Right atrium auricular region (tissue), 2 donors: ENCODE measurements at regions not wholly inside any gene's neighbourhood (a gene's known extent, or its start where the extent isn't known, plus 50 kb on each side); places are given as distances from the start of the nearest gene placed in this dataset.
"Not testable (repeated sequence)": the region's sequence is repeated elsewhere in the genome, so short reads cannot be mapped to it uniquely, and the experiment has no call there.

Source experiments
- DNase-seq: peaks from one replicate; pipeline ENCODE4 v3.0.0-alpha.2; 2019; ENCODE audit warnings: low spot score
- H3K27ac ChIP-seq, 2 donors: fragments of 200-600 bp; sonication (generic); 1 replicate in 1 of 2; 2 replicates in 1 of 2; pipeline ENCODE4 v1.5.1; 2016 to 2019
- H3K27me3 ChIP-seq, 2 donors: fragments of 200-600 bp; sonication (generic); one replicate each; pipeline versions ENCODE4 v1.5.1 to v1.6.0; 2017 to 2019
- H3K36me3 ChIP-seq: fragments of 200-600 bp; sonication (generic); one replicate; pipeline ENCODE4 v1.5.1; 2016
- H3K4me1 ChIP-seq, 2 donors: fragments of 200-600 bp; sonication (generic); one replicate each; pipeline versions ENCODE4 v1.5.1 to v1.6.0; 2017 to 2019
- H3K4me3 ChIP-seq, 2 donors: fragments of 200-600 bp; sonication (generic); 1 replicate in 1 of 2; 2 replicates in 1 of 2; pipeline ENCODE4 v1.5.1; 2017 to 2019; ENCODE audit warnings: mild to moderate bottlenecking in 1 of 2, moderate library complexity in 1 of 2
- H3K9me3 ChIP-seq, 2 donors: fragments of 200-600 bp; sonication (generic); one replicate each; pipeline ENCODE4 v1.5.1; 2019
- TF ChIP-seq, protein P1 (sequence below), 2 donors: fragments of 200-600 bp; sonication (generic); IDR thresholded peaks; one replicate each; pipeline ENCODE4 v1.5.1; 2019; ENCODE audit warnings: antibody characterized with exemption in 2 of 2

DNA sequence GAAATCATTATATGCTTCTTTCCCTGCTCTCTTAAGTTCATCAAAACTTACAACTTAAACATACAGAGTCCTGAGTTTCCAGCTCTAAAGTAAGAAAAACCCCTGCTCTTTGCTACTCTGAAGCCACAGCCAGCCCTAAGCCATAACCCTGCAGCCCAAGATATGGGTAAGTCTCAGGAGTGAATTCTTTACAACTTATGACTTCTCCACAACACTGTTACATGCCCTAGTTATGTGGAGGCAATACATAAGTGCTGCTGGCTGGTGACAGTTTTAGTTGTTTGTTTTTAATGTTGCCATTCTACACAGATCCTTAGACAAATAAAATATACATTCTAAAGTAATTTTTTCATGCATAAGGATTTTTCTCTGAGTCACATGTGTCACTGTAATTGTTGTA lies 100.2 kb downstream of the FBXO8 start:
- H3K4me1 ChIP-seq = no peaks in the 10 kb centered on the region
- no peak for DNase-seq
- no peaks in the 10 kb centered on the region for H3K27me3 ChIP-seq
- H3K4me3 ChIP-seq = no peak overlapping the region
- no peak overlapping the region for H3K27ac ChIP-seq
- no peaks in the 10 kb centered on the region for H3K36me3 ChIP-seq
- TF ChIP-seq, protein P1, sequence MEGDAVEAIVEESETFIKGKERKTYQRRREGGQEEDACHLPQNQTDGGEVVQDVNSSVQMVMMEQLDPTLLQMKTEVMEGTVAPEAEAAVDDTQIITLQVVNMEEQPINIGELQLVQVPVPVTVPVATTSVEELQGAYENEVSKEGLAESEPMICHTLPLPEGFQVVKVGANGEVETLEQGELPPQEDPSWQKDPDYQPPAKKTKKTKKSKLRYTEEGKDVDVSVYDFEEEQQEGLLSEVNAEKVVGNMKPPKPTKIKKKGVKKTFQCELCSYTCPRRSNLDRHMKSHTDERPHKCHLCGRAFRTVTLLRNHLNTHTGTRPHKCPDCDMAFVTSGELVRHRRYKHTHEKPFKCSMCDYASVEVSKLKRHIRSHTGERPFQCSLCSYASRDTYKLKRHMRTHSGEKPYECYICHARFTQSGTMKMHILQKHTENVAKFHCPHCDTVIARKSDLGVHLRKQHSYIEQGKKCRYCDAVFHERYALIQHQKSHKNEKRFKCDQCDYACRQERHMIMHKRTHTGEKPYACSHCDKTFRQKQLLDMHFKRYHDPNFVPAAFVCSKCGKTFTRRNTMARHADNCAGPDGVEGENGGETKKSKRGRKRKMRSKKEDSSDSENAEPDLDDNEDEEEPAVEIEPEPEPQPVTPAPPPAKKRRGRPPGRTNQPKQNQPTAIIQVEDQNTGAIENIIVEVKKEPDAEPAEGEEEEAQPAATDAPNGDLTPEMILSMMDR (IDR thresholded peaks at IDR 0.05) = no peak
- no peaks in the 10 kb centered on the region for H3K9me3 ChIP-seq

DNA sequence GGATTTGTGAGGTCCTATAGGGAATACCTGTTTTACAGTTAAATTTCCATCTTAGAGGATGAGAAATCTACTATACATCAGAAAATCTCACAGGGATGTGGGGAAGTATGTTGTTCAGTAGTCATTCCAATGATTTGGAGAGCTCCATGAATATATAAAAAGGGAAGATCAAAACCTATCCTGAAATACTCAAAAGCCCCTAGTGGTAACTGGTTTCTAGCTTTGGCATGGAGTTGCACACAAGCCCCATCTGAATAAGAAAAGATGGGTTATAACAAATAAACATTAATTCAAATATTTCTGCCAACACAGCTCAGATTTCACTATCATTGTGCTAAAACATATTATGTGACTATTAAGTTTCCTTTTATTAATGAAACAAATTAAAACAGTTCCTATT lies 101.6 kb downstream of the FBXO8 start:
- TF ChIP-seq, protein P1 (IDR thresholded peaks at IDR 0.05) = no peak

DNA sequence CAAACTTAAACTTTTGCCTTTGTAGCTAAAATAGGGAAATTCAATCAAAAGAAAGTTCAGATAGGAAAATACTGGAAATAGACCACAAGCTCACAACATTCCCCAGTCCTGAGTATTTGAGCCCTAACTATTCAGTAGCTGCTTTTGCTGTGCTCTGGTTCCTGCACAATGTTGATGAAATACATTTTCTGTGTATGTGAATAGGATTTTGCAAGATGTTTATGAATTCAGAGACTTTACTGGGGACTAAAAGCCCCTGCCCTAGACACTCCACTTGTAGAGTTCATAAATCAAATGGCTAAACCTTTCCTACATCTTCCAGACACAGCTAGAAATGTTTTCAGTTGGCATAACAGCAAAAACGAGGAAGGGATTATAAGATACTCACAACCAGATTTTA lies 105.9 kb downstream of the FBXO8 start:
- H3K9me3 ChIP-seq = no peaks in the 10 kb centered on the region

More for the DNA sequence above, 101.6 kb downstream of the FBXO8 start:
- Histone ChIP-seq H3K27me3 (no peaks in the 10 kb centered on the region), H3K4me1 (no peaks in the 10 kb centered on the region), H3K36me3 (no peaks in the 10 kb centered on the region), H3K4me3 (no peak overlapping the region), H3K27ac (no peak overlapping the region), H3K9me3 (no peaks in the 10 kb centered on the region)
- no peak for DNase-seq

DNA sequence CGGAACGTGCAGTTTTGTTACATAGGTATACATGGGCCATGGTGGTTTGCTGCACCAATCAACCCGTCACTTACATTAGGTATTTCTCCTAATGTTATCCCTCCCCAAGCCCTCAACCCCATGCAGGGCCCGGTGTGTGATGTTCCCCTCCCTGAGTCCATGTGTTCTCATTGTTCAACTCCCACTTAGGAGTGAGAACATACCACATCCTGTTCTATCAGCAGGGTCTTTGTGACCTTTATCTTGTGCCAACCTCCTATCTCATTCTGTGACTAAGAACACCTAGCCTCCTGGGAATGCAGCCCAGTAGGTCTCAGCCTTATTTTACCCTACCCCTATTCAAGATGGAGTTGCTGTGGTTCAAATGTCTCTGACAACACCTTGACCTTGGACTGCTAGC lies 107.6 kb downstream of the FBXO8 start:
- not testable (repeated sequence) for H3K4me3 ChIP-seq, H3K36me3 ChIP-seq, H3K27ac ChIP-seq, H3K9me3 ChIP-seq, H3K4me1 ChIP-seq, DNase-seq, H3K27me3 ChIP-seq

More for the DNA sequence above, 105.9 kb downstream of the FBXO8 start:
- DNase-seq = no peak
- TF ChIP-seq, protein P1 (IDR thresholded peaks at IDR 0.05) = no peak
- Histone ChIP-seq H3K27me3 (no peaks in the 10 kb centered on the region), H3K4me3 (no peak overlapping the region), H3K36me3 (no peaks in the 10 kb centered on the region), H3K27ac (no peak overlapping the region), H3K4me1 (no peaks in the 10 kb centered on the region)

DNA sequence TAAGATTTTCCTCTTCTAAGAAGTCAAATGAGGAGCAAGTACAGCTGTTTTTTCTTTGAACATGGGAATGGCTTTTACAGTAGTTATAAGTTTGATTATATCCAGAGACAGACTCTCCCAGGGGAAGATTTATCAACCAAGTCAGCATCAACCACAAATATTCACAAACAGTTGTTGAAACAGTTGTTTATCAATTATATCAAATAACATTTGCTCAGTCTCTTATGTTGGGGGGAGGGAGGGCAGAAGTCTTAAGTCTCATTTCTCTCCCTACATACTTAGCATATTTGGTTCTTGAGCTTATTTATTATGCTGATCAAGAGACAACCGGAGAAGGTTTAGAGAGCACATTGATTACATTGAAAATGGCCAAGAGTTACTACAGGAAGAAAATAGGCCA lies 110.1 kb downstream of the FBXO8 start:
- no peaks in the 10 kb centered on the region for H3K9me3 ChIP-seq
- no peak for DNase-seq
- H3K4me3 ChIP-seq = no peak overlapping the region
- H3K4me1 ChIP-seq = no peaks in the 10 kb centered on the region
- H3K36me3 ChIP-seq = no peaks in the 10 kb centered on the region
- H3K27ac ChIP-seq = no peak overlapping the region
- no peaks in the 10 kb centered on the region for H3K27me3 ChIP-seq
- TF ChIP-seq, protein P1 (IDR thresholded peaks at IDR 0.05) = no peak

DNA sequence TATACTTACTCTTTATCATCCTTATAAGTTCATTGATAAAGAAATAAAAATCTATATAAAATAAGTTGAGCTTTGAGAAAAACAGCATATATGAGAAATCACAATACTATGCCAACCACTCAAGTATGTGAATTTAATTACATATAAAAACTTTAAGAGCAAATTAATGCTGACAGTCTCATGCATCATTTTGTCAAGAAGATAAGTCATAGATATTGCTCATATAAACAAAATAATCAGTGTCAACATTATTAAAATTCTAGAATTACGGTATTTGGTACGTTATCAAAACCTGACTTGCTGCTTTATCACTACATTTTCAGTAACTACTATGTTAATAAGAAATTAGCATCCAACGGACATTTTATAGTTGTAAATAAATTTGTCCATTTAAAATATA lies 111.2 kb downstream of the FBXO8 start:
- no peaks in the 10 kb centered on the region for H3K27me3 ChIP-seq
- H3K36me3 ChIP-seq = no peaks in the 10 kb centered on the region
- no peaks in the 10 kb centered on the region for H3K9me3 ChIP-seq
- TF ChIP-seq, protein P1 (IDR thresholded peaks at IDR 0.05) = no peak
- no peaks in the 10 kb centered on the region for H3K4me1 ChIP-seq
- H3K4me3 ChIP-seq = no peak overlapping the region
- no peak for DNase-seq
- no peak overlapping the region for H3K27ac ChIP-seq
